Astrocyte (in vitro differentiated cells and primary cell): ENCODE measurements at regions not wholly inside any gene's neighbourhood (a gene's known extent, or its start where the extent isn't known, plus 50 kb on each side); places are given as distances from the start of the nearest gene placed in this dataset.
A peak's percentile ranks its signal among the peaks of the same experiment; 100 is the strongest.

Source experiments
- DNase-seq: peaks from one replicate; pipeline ENCODE4 v3.0.0-alpha.2; 2010; ENCODE audit warnings: low read depth
- FAIRE-seq: peaks from 2 replicates; lab custom pipeline; 2011; peaks lifted over from hg19 to GRCh38; lab: Jason Lieb, UNC
- H2AFZ ChIP-seq: 2 replicates; pipeline ENCODE4 v1.6.0; 2012; ENCODE audit warnings: low read depth, low read length, inconsistent platforms
- H3K27ac ChIP-seq: 2 replicates; pipeline ENCODE4 v1.5.1; 2011; ENCODE audit warnings: low read depth, low read length, inconsistent platforms
- H3K27me3 ChIP-seq: 2 replicates; pipeline ENCODE4 v1.6.0; 2011; ENCODE audit warnings: low read length, inconsistent platforms; ENCODE audit not compliant: insufficient read depth
- H3K36me3 ChIP-seq: 2 replicates; pipeline ENCODE4 v1.5.1; 2011; ENCODE audit warnings: low read length, inconsistent platforms; ENCODE audit not compliant: insufficient read depth
- H3K4me1 ChIP-seq: 2 replicates; pipeline ENCODE4 v1.5.1; 2011; ENCODE audit warnings: low read length, inconsistent platforms; ENCODE audit not compliant: insufficient read depth
- H3K4me2 ChIP-seq: 2 replicates; pipeline ENCODE4 v1.6.0; 2012; ENCODE audit warnings: low read length, inconsistent platforms
- H3K4me3 ChIP-seq: 2 replicates; pipeline ENCODE4 v1.5.1; 2011; ENCODE audit warnings: low read depth, mild to moderate bottlenecking, low read length, inconsistent platforms; ENCODE audit not compliant: insufficient read depth
- H3K79me2 ChIP-seq: 2 replicates; pipeline ENCODE4 v1.6.0; 2012; ENCODE audit warnings: mild to moderate bottlenecking, low read length, inconsistent platforms; ENCODE audit not compliant: insufficient read depth
- H3K9ac ChIP-seq: 2 replicates; pipeline ENCODE4 v1.6.0; 2012; ENCODE audit warnings: mild to moderate bottlenecking, low read length, inconsistent platforms
- H3K9me3 ChIP-seq: 2 replicates; pipeline ENCODE4 v1.5.1; 2012; ENCODE audit warnings: low read depth, mild to moderate bottlenecking, low read length, inconsistent platforms; ENCODE audit not compliant: insufficient read depth
- H4K20me1 ChIP-seq: 2 replicates; pipeline ENCODE4 v1.6.0; 2012; ENCODE audit warnings: low read length, inconsistent platforms; ENCODE audit not compliant: insufficient read depth
- H3K27ac Mint-ChIP-seq: one replicate; pipeline ENCODE4 v1.8.0; 2021; ENCODE audit warnings: mild to moderate bottlenecking, mixed read lengths; ENCODE audit not compliant: unreplicated experiment
- H3K27me3 Mint-ChIP-seq: one replicate; pipeline ENCODE4 v1.8.0; 2021; ENCODE audit warnings: low read depth, mixed read lengths; ENCODE audit not compliant: unreplicated experiment
- H3K36me3 Mint-ChIP-seq: one replicate; pipeline ENCODE4 v1.8.0; 2021; ENCODE audit warnings: low read depth, mixed read lengths; ENCODE audit not compliant: unreplicated experiment
- H3K4me1 Mint-ChIP-seq: one replicate; pipeline ENCODE4 v1.8.0; 2021; ENCODE audit warnings: low read depth, mixed read lengths; ENCODE audit not compliant: unreplicated experiment
- H3K4me3 Mint-ChIP-seq: one replicate; pipeline ENCODE4 v1.8.0; 2021; ENCODE audit warnings: mild to moderate bottlenecking, moderate library complexity, mixed read lengths; ENCODE audit not compliant: unreplicated experiment
- H3K9me3 Mint-ChIP-seq: one replicate; pipeline ENCODE4 v1.8.0; 2021; ENCODE audit warnings: mild to moderate bottlenecking, mixed read lengths; ENCODE audit not compliant: unreplicated experiment
- EZH2 ChIP-seq: IDR thresholded peaks from 2 replicates; pipeline ENCODE4 v1.6.1; 2012; ENCODE audit warnings: mild to moderate bottlenecking, low read length, inconsistent platforms; ENCODE audit not compliant: insufficient read depth
- TF ChIP-seq, protein P1 (sequence below): IDR thresholded peaks from 2 replicates; pipeline ENCODE4 v1.5.1; 2011; ENCODE audit warnings: low read depth, mild to moderate bottlenecking, inconsistent platforms, low read length, moderate library complexity; ENCODE audit not compliant: insufficient read depth

GRCh38 chr2:4753721-4754120, 938.5 kb upstream of the SOX11 start:
- no peak overlapping the region for H3K27ac Mint-ChIP-seq
- TF ChIP-seq EZH2: no peak
- TF ChIP-seq, protein P1, sequence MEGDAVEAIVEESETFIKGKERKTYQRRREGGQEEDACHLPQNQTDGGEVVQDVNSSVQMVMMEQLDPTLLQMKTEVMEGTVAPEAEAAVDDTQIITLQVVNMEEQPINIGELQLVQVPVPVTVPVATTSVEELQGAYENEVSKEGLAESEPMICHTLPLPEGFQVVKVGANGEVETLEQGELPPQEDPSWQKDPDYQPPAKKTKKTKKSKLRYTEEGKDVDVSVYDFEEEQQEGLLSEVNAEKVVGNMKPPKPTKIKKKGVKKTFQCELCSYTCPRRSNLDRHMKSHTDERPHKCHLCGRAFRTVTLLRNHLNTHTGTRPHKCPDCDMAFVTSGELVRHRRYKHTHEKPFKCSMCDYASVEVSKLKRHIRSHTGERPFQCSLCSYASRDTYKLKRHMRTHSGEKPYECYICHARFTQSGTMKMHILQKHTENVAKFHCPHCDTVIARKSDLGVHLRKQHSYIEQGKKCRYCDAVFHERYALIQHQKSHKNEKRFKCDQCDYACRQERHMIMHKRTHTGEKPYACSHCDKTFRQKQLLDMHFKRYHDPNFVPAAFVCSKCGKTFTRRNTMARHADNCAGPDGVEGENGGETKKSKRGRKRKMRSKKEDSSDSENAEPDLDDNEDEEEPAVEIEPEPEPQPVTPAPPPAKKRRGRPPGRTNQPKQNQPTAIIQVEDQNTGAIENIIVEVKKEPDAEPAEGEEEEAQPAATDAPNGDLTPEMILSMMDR: no peak
- Histone ChIP-seq H3K27me3 (no peaks in the 10 kb centered on the region), H2AFZ (no peak overlapping the region), H3K36me3 (no peaks in the 10 kb centered on the region), H3K9ac (no peak overlapping the region), H4K20me1 (no peaks in the 10 kb centered on the region), H3K4me1 (no peaks in the 10 kb centered on the region), H3K27ac (no peak overlapping the region), H3K9me3 (no peaks in the 10 kb centered on the region), H3K4me2 (no peak overlapping the region), H3K4me3 (no peak overlapping the region), H3K79me2 (no peaks in the 10 kb centered on the region)
- no peak for DNase-seq
- FAIRE-seq: no peak
- no peaks in the 10 kb centered on the region for H3K9me3 Mint-ChIP-seq
- no peaks in the 10 kb centered on the region for H3K27me3 Mint-ChIP-seq
- H3K4me1 Mint-ChIP-seq: no peaks in the 10 kb centered on the region
- H3K4me3 Mint-ChIP-seq: no peak overlapping the region
- H3K36me3 Mint-ChIP-seq: no peaks in the 10 kb centered on the region

GRCh38 chr2:4762951-4763376, 929.2 kb upstream of the SOX11 start:
- no peaks in the 10 kb centered on the region for H3K79me2 ChIP-seq
- H4K20me1 ChIP-seq: no peaks in the 10 kb centered on the region
- Mint-ChIP-seq H3K27me3 (no peaks in the 10 kb centered on the region), H3K9me3 (peaks cover 4% of the 10 kb centered on the region), H3K36me3 (no peaks in the 10 kb centered on the region), H3K27ac (no peak overlapping the region), H3K4me3 (no peak overlapping the region), H3K4me1 (no peaks in the 10 kb centered on the region)
- H3K27ac ChIP-seq: no peak overlapping the region
- no peaks in the 10 kb centered on the region for H3K27me3 ChIP-seq
- H3K4me3 ChIP-seq: no peak overlapping the region
- H3K36me3 ChIP-seq: no peaks in the 10 kb centered on the region
- no peaks in the 10 kb centered on the region for H3K9me3 ChIP-seq
- no peak for FAIRE-seq
- no peaks in the 10 kb centered on the region for H3K4me1 ChIP-seq
- H3K4me2 ChIP-seq: no peak overlapping the region
- TF ChIP-seq, protein P1: peak; percentile 37
- TF ChIP-seq EZH2: no peak
- H2AFZ ChIP-seq: no peak overlapping the region
- no peak for DNase-seq
- no peak overlapping the region for H3K9ac ChIP-seq

GRCh38 chr2:4765787-4766530, 926.2 kb upstream of the SOX11 start:
- Histone ChIP-seq H3K79me2 (no peaks in the 10 kb centered on the region), H4K20me1 (no peaks in the 10 kb centered on the region), H3K4me2 (no peak overlapping the region), H3K9ac (no peak overlapping the region), H3K36me3 (no peaks in the 10 kb centered on the region), H3K27ac (no peak overlapping the region), H3K9me3 (no peaks in the 10 kb centered on the region), H3K27me3 (no peaks in the 10 kb centered on the region), H2AFZ (no peak overlapping the region), H3K4me3 (no peak overlapping the region), H3K4me1 (no peaks in the 10 kb centered on the region)
- no peaks in the 10 kb centered on the region for H3K4me1 Mint-ChIP-seq
- no peak overlapping the region for H3K4me3 Mint-ChIP-seq
- H3K27me3 Mint-ChIP-seq: no peaks in the 10 kb centered on the region
- no peak overlapping the region for H3K27ac Mint-ChIP-seq
- FAIRE-seq (no peak), DNase-seq (no peak)
- H3K9me3 Mint-ChIP-seq: peaks cover 4% of the 10 kb centered on the region
- no peaks in the 10 kb centered on the region for H3K36me3 Mint-ChIP-seq
- TF ChIP-seq EZH2: no peak
- TF ChIP-seq, protein P1: no peak
